ACC112 (cell line): ENCODE measurements at regions not wholly inside any gene's neighbourhood (a gene's known extent, or its start where the extent isn't known, plus 50 kb on each side); places are given as distances from the start of the nearest gene placed in this dataset.
"Not testable (repeated sequence)": the region's sequence is repeated elsewhere in the genome, so short reads cannot be mapped to it uniquely, and the experiment has no call there.

ENCODE experiments used
- H2AFZ ChIP-seq: fragments of 200-600 bp; sonication (generic); one replicate; pipeline ENCODE4 v1.6.0; 2017; ENCODE audit warnings: antibody characterized with exemption, low read length; ENCODE audit not compliant: unreplicated experiment
- H3K27ac ChIP-seq: fragments of 200-600 bp; sonication (generic); 2 replicates; pipeline ENCODE4 v1.5.1; 2014; ENCODE audit warnings: low read depth, mild to moderate bottlenecking, antibody characterized with exemption, low read length, moderate library complexity
- H3K27me3 ChIP-seq: fragments of 200-600 bp; sonication (generic); 2 replicates; pipeline ENCODE4 v1.6.1; 2014; ENCODE audit warnings: mild to moderate bottlenecking, antibody characterized with exemption, low read length, moderate library complexity, mixed read lengths; ENCODE audit not compliant: insufficient read depth
- H3K36me3 ChIP-seq: fragments of 200-600 bp; sonication (generic); 2 replicates; pipeline ENCODE4 v1.6.1; 2016; ENCODE audit warnings: mild to moderate bottlenecking, antibody characterized with exemption, low read length, moderate library complexity, mixed read lengths; ENCODE audit not compliant: insufficient read depth
- H3K4me1 ChIP-seq: fragments of 200-600 bp; sonication (generic); one replicate; pipeline ENCODE4 v1.6.1; 2016; ENCODE audit warnings: low read length, mixed read lengths; ENCODE audit not compliant: insufficient read depth, unreplicated experiment, control insufficient read depth
- H3K4me3 ChIP-seq: fragments of 200-600 bp; sonication (generic); 2 replicates; pipeline ENCODE4 v1.5.1; 2014; ENCODE audit warnings: mild to moderate bottlenecking, low read depth, low read length
- H3K79me2 ChIP-seq: fragments of 200-600 bp; sonication (generic); one replicate; pipeline ENCODE4 v1.6.0; 2016; ENCODE audit warnings: low read length; ENCODE audit not compliant: control insufficient read depth, unreplicated experiment, insufficient read depth

GRCh38 chr1:148357037-148357436, 126.1 kb downstream of the PPIAL4G start:
- Histone ChIP-seq H3K27me3 (peaks cover 21% of the 10 kb centered on the region; the same call in 1 of the 2 replicates), H3K27ac (no peak overlapping the region), H3K4me1 (no peaks in the 10 kb centered on the region), H3K79me2 (no peaks in the 10 kb centered on the region), H2AFZ (no peak overlapping the region), H3K4me3 (no peak overlapping the region), H3K36me3 (no peaks in the 10 kb centered on the region)

GRCh38 chr1:148355976-148356375, 127.1 kb downstream of the PPIAL4G start:
- Histone ChIP-seq H3K27ac (no peak overlapping the region), H3K4me3 (no peak overlapping the region), H2AFZ (no peak overlapping the region), H3K79me2 (no peaks in the 10 kb centered on the region), H3K4me1 (no peaks in the 10 kb centered on the region), H3K36me3 (no peaks in the 10 kb centered on the region), H3K27me3 (peaks cover 29% of the 10 kb centered on the region)

- no peak overlapping the region for H2AFZ ChIP-seq
- H3K36me3 ChIP-seq: no peaks in the 10 kb centered on the region
- no peaks in the 10 kb centered on the region for H3K79me2 ChIP-seq
- H3K4me1 ChIP-seq: no peaks in the 10 kb centered on the region
- H3K27ac ChIP-seq: no peak overlapping the region
- no peak overlapping the region for H3K4me3 ChIP-seq
- peaks cover 40% of the 10 kb centered on the region for H3K27me3 ChIP-seq
Measured at GRCh38 chr1:148354913-148355308, 128.2 kb downstream of the PPIAL4G start.

- no peak overlapping the region; the same call in 1 of the 2 replicates for H3K4me3 ChIP-seq
- H3K36me3 ChIP-seq: no peaks in the 10 kb centered on the region
- H2AFZ ChIP-seq: no peak overlapping the region
Measured at GRCh38 chr1:148354284-148354912, 128.7 kb downstream of the PPIAL4G start.

GRCh38 chr1:148353461-148354283, 129.4 kb downstream of the PPIAL4G start:
- no peaks in the 10 kb centered on the region for H3K36me3 ChIP-seq
- H2AFZ ChIP-seq: no peak overlapping the region
- H3K27me3 ChIP-seq: peaks cover 52% of the 10 kb centered on the region
- no peak overlapping the region; the same call in 1 of the 2 replicates for H3K4me3 ChIP-seq
- no peak overlapping the region for H3K27ac ChIP-seq
- no peaks in the 10 kb centered on the region for H3K79me2 ChIP-seq
- no peaks in the 10 kb centered on the region for H3K4me1 ChIP-seq

More at GRCh38 chr1:148354284-148354912, 128.7 kb downstream of the PPIAL4G start:
- Histone ChIP-seq H3K79me2 (no peaks in the 10 kb centered on the region), H3K27ac (no peak overlapping the region), H3K27me3 (peaks cover 45% of the 10 kb centered on the region), H3K4me1 (no peaks in the 10 kb centered on the region)

- Histone ChIP-seq H3K27ac (no peak overlapping the region), H3K27me3 (peaks cover 58% of the 10 kb centered on the region), H2AFZ (no peak overlapping the region), H3K36me3 (no peaks in the 10 kb centered on the region), H3K4me3 (no peak overlapping the region), H3K79me2 (no peaks in the 10 kb centered on the region), H3K4me1 (no peaks in the 10 kb centered on the region)
Measured at GRCh38 chr1:148352470-148353053, 130.5 kb downstream of the PPIAL4G start.

GRCh38 chr1:148347781-148348180, 135.3 kb downstream of the PPIAL4G start:
- H2AFZ ChIP-seq: no peak overlapping the region
- no peaks in the 10 kb centered on the region for H3K36me3 ChIP-seq
- H3K27ac ChIP-seq: no peak overlapping the region
- H3K4me1 ChIP-seq: no peaks in the 10 kb centered on the region
- no peaks in the 10 kb centered on the region for H3K79me2 ChIP-seq
- no peak overlapping the region for H3K4me3 ChIP-seq
- peaks cover 44% of the 10 kb centered on the region for H3K27me3 ChIP-seq

- H3K4me3 ChIP-seq, H3K27ac ChIP-seq, H3K79me2 ChIP-seq, H2AFZ ChIP-seq, H3K36me3 ChIP-seq, H3K4me1 ChIP-seq: not testable (repeated sequence)
- H3K27me3 ChIP-seq: peaks cover 29% of the 10 kb centered on the region
Measured at GRCh38 chr1:148345659-148346151, 137.4 kb downstream of the PPIAL4G start.

- H3K27me3 ChIP-seq: peaks cover 19% of the 10 kb centered on the region
- not testable (repeated sequence) for H2AFZ ChIP-seq, H3K4me1 ChIP-seq, H3K4me3 ChIP-seq, H3K36me3 ChIP-seq, H3K27ac ChIP-seq, H3K79me2 ChIP-seq
Measured at GRCh38 chr1:148344651-148345050, 138.5 kb downstream of the PPIAL4G start.

GRCh38 chr1:148341729-148342128, 141.4 kb downstream of the PPIAL4G start:
- not testable (repeated sequence) for H3K27me3 ChIP-seq, H3K27ac ChIP-seq, H2AFZ ChIP-seq, H3K79me2 ChIP-seq, H3K4me1 ChIP-seq, H3K36me3 ChIP-seq, H3K4me3 ChIP-seq
